ENCODE measurements at regions not wholly inside any gene's neighbourhood (a gene's known extent, or its start where the extent isn't known, plus 50 kb on each side); places are given as distances from the start of the nearest gene placed in this dataset.

GRCh38 chr13:95418946-95419345 lies 117.7 kb upstream of the ABCC4 start:
- no peak for TF ChIP-seq POLR2AphosphoS5 (IDR thresholded peaks at IDR 0.05; ENCODE audit: borderline replicate concordance, low read depth, low read length)
- TF ChIP-seq EZH2 (IDR thresholded peaks at IDR 0.05) = no peak
- no peak for TF ChIP-seq FOXP2 (optimal IDR thresholded peaks at IDR 0.05; ENCODE audit: control extremely low read depth, extremely low read length, insufficient read depth)

Measured in SK-N-MC (cell line).